Prostate gland (tissue), 2 donors: ENCODE measurements at regions not wholly inside any gene's neighbourhood (a gene's known extent, or its start where the extent isn't known, plus 50 kb on each side); places are given as distances from the start of the nearest gene placed in this dataset.

Experiments used
- DNase-seq: peaks from one replicate; pipeline ENCODE4 v3.0.0-alpha.2; 2019; ENCODE audit warnings: low spot score
- H3K27ac ChIP-seq, 2 donors: fragments of 200-600 bp; sonication (generic); 2 replicates each; pipeline ENCODE4 v1.5.1; 2017 to 2019
- H3K27me3 ChIP-seq: fragments of 200-600 bp; sonication (generic); replicated peaks from 2 replicates; pipeline ENCODE4 v1.5.1; 2019; ENCODE audit not compliant: insufficient read depth
- H3K36me3 ChIP-seq, 2 donors: fragments of 200-600 bp; sonication (generic); 1 replicate in 1 of 2; 2 replicates in 1 of 2; pipeline versions ENCODE4 v1.5.1 to v1.8.1; 2017 to 2019
- H3K4me1 ChIP-seq: fragments of 200-600 bp; sonication (generic); replicated peaks from 2 replicates; pipeline ENCODE4 v1.5.1; 2019
- H3K4me3 ChIP-seq, 2 donors: fragments of 200-600 bp; sonication (generic); 2 replicates each; pipeline ENCODE4 v1.5.1; 2017 to 2019
- H3K9me3 ChIP-seq: fragments of 200-600 bp; sonication (generic); 2 replicates; pipeline ENCODE4 v1.5.1; 2017
- POLR2A ChIP-seq: fragments of 450-650 bp; IDR thresholded peaks from one replicate; pipeline ENCODE4 v1.6.1; 2016; ENCODE audit warnings: antibody characterized with exemption, mild to moderate bottlenecking
- POLR2AphosphoS5 ChIP-seq: sonication (generic); formaldehyde crosslinking; IDR thresholded peaks from one replicate; pipeline ENCODE4 v1.6.1; 2017; ENCODE audit warnings: antibody characterized with exemption
- WGBS: methylation state at CpG from one replicate; pipeline ENCODE4 v1.1.5; 2018; 5-methylcytosine and 5-hydroxymethylcytosine counted together
- intact Hi-C: fragments of 100-400 bp; cut with DNase I; formaldehyde crosslinking; loops from one replicate; pipeline ENCODE4 v1.14.2; 2022
- TF ChIP-seq, protein P1 (sequence below), 4 experiments: fragments of 200-600 bp in 2 of 4; fragments of 450-650 bp in 2 of 4; sonication (generic) in 2 of 4; IDR thresholded peaks; 1 replicate in 3 of 4; 2 replicates in 1 of 4; pipeline ENCODE4 v1.5.1; 2016 to 2019; ENCODE audit warnings: antibody characterized with exemption in 4 of 4, mild to moderate bottlenecking in 2 of 4, moderate library complexity in 2 of 4

DNA sequence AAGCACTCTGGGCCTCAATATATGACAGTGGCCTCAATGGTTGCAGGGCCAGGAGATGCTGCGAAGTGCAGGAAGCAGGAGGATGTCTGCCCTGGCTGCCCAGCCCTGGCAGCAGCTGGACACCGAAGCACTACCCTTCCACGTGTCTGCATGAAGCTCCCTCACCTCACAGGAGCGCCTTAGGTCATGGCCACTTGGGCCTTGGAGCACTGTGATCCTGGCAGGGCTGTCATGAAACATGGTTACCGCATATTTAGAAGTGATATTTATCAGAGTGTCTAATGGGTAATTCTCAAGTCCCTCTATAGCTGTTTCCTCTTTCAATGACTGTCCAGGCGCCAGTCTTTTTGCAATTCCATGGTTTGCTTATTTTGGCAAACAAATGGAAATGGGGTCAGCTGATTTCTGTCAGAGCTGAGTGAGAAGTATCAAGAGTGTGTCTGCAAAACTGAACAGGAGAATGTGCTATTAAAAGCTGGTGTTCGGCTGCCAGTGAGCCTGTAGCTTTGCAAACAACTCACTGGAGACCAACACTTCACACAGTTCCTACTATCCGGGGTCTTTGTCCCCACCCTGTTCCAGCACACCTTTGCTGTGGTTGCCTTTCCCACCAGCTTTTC lies 285.9 kb downstream of the KIF4B start:
- intact Hi-C loops, result no loop called here
- Histone ChIP-seq H3K27me3 (no peaks in the 10 kb centered on the region), H3K9me3 (no peaks in the 10 kb centered on the region), H3K36me3 (no peaks in the 10 kb centered on the region), H3K4me1 (no peaks in the 10 kb centered on the region), H3K4me3 (no peak overlapping the region), H3K27ac (no peak overlapping the region)
- TF ChIP-seq, protein P1, sequence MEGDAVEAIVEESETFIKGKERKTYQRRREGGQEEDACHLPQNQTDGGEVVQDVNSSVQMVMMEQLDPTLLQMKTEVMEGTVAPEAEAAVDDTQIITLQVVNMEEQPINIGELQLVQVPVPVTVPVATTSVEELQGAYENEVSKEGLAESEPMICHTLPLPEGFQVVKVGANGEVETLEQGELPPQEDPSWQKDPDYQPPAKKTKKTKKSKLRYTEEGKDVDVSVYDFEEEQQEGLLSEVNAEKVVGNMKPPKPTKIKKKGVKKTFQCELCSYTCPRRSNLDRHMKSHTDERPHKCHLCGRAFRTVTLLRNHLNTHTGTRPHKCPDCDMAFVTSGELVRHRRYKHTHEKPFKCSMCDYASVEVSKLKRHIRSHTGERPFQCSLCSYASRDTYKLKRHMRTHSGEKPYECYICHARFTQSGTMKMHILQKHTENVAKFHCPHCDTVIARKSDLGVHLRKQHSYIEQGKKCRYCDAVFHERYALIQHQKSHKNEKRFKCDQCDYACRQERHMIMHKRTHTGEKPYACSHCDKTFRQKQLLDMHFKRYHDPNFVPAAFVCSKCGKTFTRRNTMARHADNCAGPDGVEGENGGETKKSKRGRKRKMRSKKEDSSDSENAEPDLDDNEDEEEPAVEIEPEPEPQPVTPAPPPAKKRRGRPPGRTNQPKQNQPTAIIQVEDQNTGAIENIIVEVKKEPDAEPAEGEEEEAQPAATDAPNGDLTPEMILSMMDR (IDR thresholded peaks at IDR 0.05), result no peak
- TF ChIP-seq POLR2A (no peak), POLR2AphosphoS5 (no peak)
- no peak for DNase-seq
- WGBS, result 87% methylated on average over 8 of the region's 8 CpGs

DNA sequence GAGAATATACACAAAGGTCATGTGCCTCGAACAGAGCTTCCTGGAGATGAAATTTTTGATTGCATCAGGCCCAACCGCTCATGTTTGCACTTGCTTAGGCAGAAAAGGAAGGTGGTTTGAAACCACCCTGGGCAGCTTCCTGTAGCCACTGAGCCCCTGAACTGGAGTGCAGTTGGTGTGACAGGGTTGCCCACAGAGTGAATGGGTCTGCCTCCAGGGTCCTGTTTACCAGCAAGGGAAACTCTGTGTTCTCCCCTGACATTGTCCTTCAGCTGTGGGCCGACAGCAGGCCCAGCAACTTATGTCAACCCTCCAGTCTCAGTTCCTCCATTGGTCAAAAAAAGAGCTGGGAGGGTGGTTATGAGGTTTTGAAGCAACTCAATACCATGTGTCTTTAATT lies 289.6 kb downstream of the KIF4B start:
- 49% methylated on average over 3 of the region's 3 CpGs for WGBS
- H3K4me1 ChIP-seq, result no peaks in the 10 kb centered on the region

DNA sequence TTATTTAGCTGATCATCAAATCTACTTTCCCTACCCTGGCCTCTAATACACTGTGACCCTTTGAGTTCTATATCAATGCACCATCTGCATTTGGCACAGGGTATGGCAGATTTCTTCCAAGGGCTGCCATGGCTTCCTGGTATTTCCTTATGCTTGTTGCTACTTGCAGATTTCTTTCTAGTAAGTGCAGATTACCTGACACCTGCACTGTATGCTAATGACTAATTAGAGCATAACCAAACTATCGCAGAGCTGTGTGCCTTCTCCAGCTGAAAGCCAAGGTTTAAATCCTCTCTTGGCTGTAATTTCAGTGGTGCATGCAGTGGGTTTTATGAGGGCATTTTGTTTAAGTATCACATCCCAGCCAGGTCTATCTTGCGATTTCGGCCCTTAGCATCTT lies 293.7 kb downstream of the KIF4B start:
- WGBS, result 52% methylated on average over 3 of the region's 3 CpGs
- no peak overlapping the region for H3K4me3 ChIP-seq

More for the DNA sequence above, 289.6 kb downstream of the KIF4B start:
- TF ChIP-seq, protein P1 (IDR thresholded peaks at IDR 0.05), result no peak
- TF ChIP-seq POLR2A, result no peak
- no peak for TF ChIP-seq POLR2AphosphoS5
- Histone ChIP-seq H3K9me3 (no peaks in the 10 kb centered on the region), H3K27ac (no peak overlapping the region), H3K27me3 (no peaks in the 10 kb centered on the region), H3K36me3 (no peaks in the 10 kb centered on the region), H3K4me3 (no peak overlapping the region)
- intact Hi-C loops, result no loop called here
- DNase-seq, result no peak

DNA sequence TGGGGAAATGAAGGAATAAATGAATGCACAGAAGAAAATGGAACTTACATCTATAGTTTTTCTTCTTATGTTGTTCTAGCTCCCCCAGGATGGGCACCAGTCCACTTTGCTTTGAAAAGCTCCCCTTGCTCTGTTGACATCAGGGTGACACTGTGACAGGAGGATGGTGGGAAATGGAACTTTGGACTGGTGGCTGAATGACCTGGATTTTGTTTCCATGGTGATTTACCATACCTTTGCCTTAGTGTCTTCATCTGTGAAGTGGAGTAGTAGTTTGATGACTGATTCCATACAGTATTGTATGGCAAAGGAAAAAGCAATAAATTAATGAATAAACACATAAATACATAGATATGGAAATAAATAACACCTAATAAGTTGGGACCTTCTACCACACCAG lies 294.7 kb downstream of the KIF4B start:
- H3K27ac ChIP-seq, result no peak overlapping the region
- no peaks in the 10 kb centered on the region for H3K36me3 ChIP-seq
- no peaks in the 10 kb centered on the region for H3K27me3 ChIP-seq
- no peak overlapping the region for H3K4me3 ChIP-seq
- DNase-seq, result no peak
- intact Hi-C loops, result no loop called here
- H3K4me1 ChIP-seq, result no peaks in the 10 kb centered on the region
- no peaks in the 10 kb centered on the region for H3K9me3 ChIP-seq
- no peak for TF ChIP-seq POLR2AphosphoS5
- TF ChIP-seq, protein P1 (IDR thresholded peaks at IDR 0.05), result no peak
- TF ChIP-seq POLR2A, result no peak

More for the DNA sequence above, 293.7 kb downstream of the KIF4B start:
- TF ChIP-seq, protein P1 (IDR thresholded peaks at IDR 0.05), result no peak
- no peak for TF ChIP-seq POLR2AphosphoS5
- H3K4me1 ChIP-seq, result no peaks in the 10 kb centered on the region
- H3K27ac ChIP-seq, result no peak overlapping the region
- H3K27me3 ChIP-seq, result no peaks in the 10 kb centered on the region
- intact Hi-C loops, result no loop called here
- H3K36me3 ChIP-seq, result no peaks in the 10 kb centered on the region
- no peak for DNase-seq
- no peaks in the 10 kb centered on the region for H3K9me3 ChIP-seq

DNA sequence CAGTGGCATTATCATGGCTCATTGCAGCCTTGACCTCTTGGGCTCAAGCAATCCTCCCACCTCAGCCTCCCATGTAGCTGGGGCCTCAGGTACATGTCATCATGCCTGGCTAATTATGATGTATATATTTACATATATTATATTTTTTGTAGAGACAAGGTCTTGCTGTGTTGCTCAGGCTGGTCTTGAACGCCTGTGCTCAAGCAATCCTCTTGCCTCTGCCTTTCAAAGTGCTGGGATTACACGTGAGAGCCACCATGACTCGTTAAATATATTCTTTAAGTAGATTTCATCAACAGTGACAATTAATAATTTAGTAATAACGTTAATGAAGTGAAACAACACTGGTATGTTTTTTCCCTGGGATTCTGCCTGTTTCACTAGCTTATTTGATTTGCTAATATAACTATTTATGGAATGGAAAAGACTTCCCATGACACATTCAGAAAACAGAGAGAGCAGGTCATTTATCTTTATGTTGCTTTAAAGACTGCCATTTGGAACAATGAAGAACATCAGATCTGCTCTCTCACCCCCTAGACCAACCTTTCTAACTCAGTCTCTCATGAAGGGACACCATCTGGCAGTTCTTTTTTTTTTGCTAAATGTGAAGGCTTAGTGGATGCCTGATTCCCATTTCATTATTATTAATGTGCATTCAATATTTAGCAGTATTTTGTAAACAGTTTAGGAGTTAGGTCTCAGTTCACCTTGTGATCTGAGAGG lies 295.6 kb downstream of the KIF4B start:
- no peaks in the 10 kb centered on the region for H3K4me1 ChIP-seq
- intact Hi-C loops, result no loop called here
- H3K36me3 ChIP-seq, result no peaks in the 10 kb centered on the region
- no peak for TF ChIP-seq POLR2AphosphoS5
- TF ChIP-seq, protein P1 (IDR thresholded peaks at IDR 0.05), result no peak
- TF ChIP-seq POLR2A, result no peak
- no peaks in the 10 kb centered on the region for H3K9me3 ChIP-seq
- no peaks in the 10 kb centered on the region for H3K27me3 ChIP-seq
- no peak overlapping the region for H3K4me3 ChIP-seq
- DNase-seq, result no peak
- no peak overlapping the region for H3K27ac ChIP-seq
- WGBS, result 81% methylated on average over 4 of the region's 4 CpGs
